SK-N-SH treated with all-trans-retinoic acid at 6 μM for 48 hours (cell line): ENCODE measurements at regions not wholly inside any gene's neighbourhood (a gene's known extent, or its start where the extent isn't known, plus 50 kb on each side); places are given as distances from the start of the nearest gene placed in this dataset.

Experiments used
- ATAC-seq: fragments of 200-7000 bp; cut with Tn5 transposase; 3 replicates; pipeline ENCODE4 v1.9.1; 2020; ENCODE audit warnings: mild to moderate bottlenecking, moderate library complexity
- ARNTL ChIP-seq: fragments of 450-650 bp; formaldehyde crosslinking; IDR thresholded peaks from 2 replicates; pipeline ENCODE4 v1.5.0; 2020; ENCODE audit warnings: low read depth, mild to moderate bottlenecking, moderate library complexity, borderline replicate concordance
- BACH2 ChIP-seq: fragments of 250-450 bp; sonication (Bioruptor Pico); IDR thresholded peaks from 2 replicates; pipeline ENCODE4 v1.9.0; 2021; ENCODE audit warnings: mild to moderate bottlenecking, borderline replicate concordance
- CREB5 ChIP-seq: fragments of 250-450 bp; sonication (Bioruptor Pico); IDR thresholded peaks from 2 replicates; pipeline ENCODE4 v1.5.1; 2020; ENCODE audit warnings: low read depth, mild to moderate bottlenecking, moderate library complexity
- CSDC2 ChIP-seq: fragments of 250-450 bp; sonication (Bioruptor Pico); IDR thresholded peaks from 2 replicates; pipeline ENCODE4 v1.5.0; 2020; ENCODE audit warnings: mild to moderate bottlenecking, moderate library complexity
- CSRNP3 ChIP-seq: fragments of 250-450 bp; sonication (Bioruptor Pico); IDR thresholded peaks from 2 replicates; pipeline ENCODE4 v1.5.1; 2021; ENCODE audit warnings: mild to moderate bottlenecking, moderate library complexity
- ESRRG ChIP-seq: fragments of 250-450 bp; sonication (Bioruptor Pico); IDR thresholded peaks from 2 replicates; pipeline ENCODE4 v1.6.1; 2021; ENCODE audit warnings: mild to moderate bottlenecking
- GLIS3 ChIP-seq: fragments of 250-450 bp; sonication (Bioruptor Pico); IDR thresholded peaks from 2 replicates; pipeline ENCODE4 v1.5.0; 2020; ENCODE audit warnings: mild to moderate bottlenecking, moderate library complexity
- ISL1 ChIP-seq: fragments of 250-450 bp; sonication (Bioruptor Pico); IDR thresholded peaks from 2 replicates; pipeline ENCODE4 v2.1.2; 2022; ENCODE audit warnings: mild to moderate bottlenecking, moderate library complexity
- OSR1 ChIP-seq: fragments of 250-450 bp; sonication (Bioruptor Pico); IDR thresholded peaks from 2 replicates; pipeline ENCODE4 v1.8.0; 2022; ENCODE audit warnings: moderate library complexity, mild to moderate bottlenecking, inconsistent platforms
- PATZ1 ChIP-seq: fragments of 250-450 bp; sonication (Bioruptor Pico); IDR thresholded peaks from 2 replicates; pipeline ENCODE4 v1.8.0; 2020; ENCODE audit warnings: mild to moderate bottlenecking, moderate library complexity, borderline replicate concordance
- POU6F1 ChIP-seq: fragments of 250-450 bp; sonication (Bioruptor Pico); IDR thresholded peaks from 2 replicates; pipeline ENCODE4 v1.8.0; 2021; ENCODE audit warnings: low read depth, mild to moderate bottlenecking, moderate library complexity, borderline replicate concordance
- PPARA ChIP-seq: fragments of 250-450 bp; sonication (Bioruptor Pico); IDR thresholded peaks from 2 replicates; pipeline ENCODE4 v1.5.0; 2020; ENCODE audit warnings: mild to moderate bottlenecking, borderline replicate concordance
- RARB ChIP-seq: fragments of 250-450 bp; sonication (Bioruptor Pico); IDR thresholded peaks from 2 replicates; pipeline ENCODE4 v1.8.0; 2021; ENCODE audit warnings: mild to moderate bottlenecking, moderate library complexity
- TOX ChIP-seq: fragments of 250-450 bp; sonication (Bioruptor Pico); IDR thresholded peaks from 2 replicates; pipeline ENCODE4 v1.8.0; 2021; ENCODE audit warnings: mild to moderate bottlenecking, moderate library complexity, borderline replicate concordance
- ZC3H10 ChIP-seq: fragments of 250-450 bp; sonication (Bioruptor Pico); IDR thresholded peaks from 2 replicates; pipeline ENCODE4 v1.5.1; 2021; ENCODE audit warnings: mild to moderate bottlenecking, moderate library complexity
- ZFP3 ChIP-seq: fragments of 250-450 bp; sonication (Bioruptor Pico); IDR thresholded peaks from 2 replicates; pipeline ENCODE4 v1.5.0; 2020; ENCODE audit warnings: mild to moderate bottlenecking, moderate library complexity
- ZFP30 ChIP-seq: fragments of 450-650 bp; formaldehyde crosslinking; IDR thresholded peaks from 2 replicates; pipeline ENCODE4 v1.5.0; 2022; ENCODE audit warnings: mild to moderate bottlenecking, moderate library complexity
- ZNF70 ChIP-seq: fragments of 450-650 bp; formaldehyde crosslinking; IDR thresholded peaks from 2 replicates; pipeline ENCODE4 v1.5.0; 2020; ENCODE audit warnings: mild to moderate bottlenecking, moderate library complexity
- ZNF8 ChIP-seq: fragments of 450-650 bp; formaldehyde crosslinking; IDR thresholded peaks from 2 replicates; pipeline ENCODE4 v1.5.0; 2020; ENCODE audit warnings: mild to moderate bottlenecking, moderate library complexity

GRCh38 chr2:39608686-39609441, 56.9 kb upstream of the TMEM178A start:
- no peak for ATAC-seq
- TF ChIP-seq ESRRG (CRISPR knock-in tag) (no peak), TOX (no peak), OSR1 (CRISPR knock-in tag) (no peak), ZC3H10 (no peak), CSDC2 (CRISPR knock-in tag) (no peak), ARNTL (CRISPR knock-in tag) (no peak), BACH2 (CRISPR knock-in tag) (no peak), CREB5 (CRISPR knock-in tag) (no peak), GLIS3 (CRISPR knock-in tag) (no peak), POU6F1 (CRISPR knock-in tag) (no peak), ISL1 (CRISPR knock-in tag) (no peak), RARB (CRISPR knock-in tag) (no peak), ZFP30 (CRISPR knock-in tag) (no peak), PATZ1 (CRISPR knock-in tag) (no peak), ZNF8 (CRISPR knock-in tag) (no peak), ZNF70 (no peak), CSRNP3 (CRISPR knock-in tag) (no peak)

- ATAC-seq, result no peak
- no peak for TF ChIP-seq ZC3H10
- no peak for TF ChIP-seq ISL1 (CRISPR knock-in tag)
- no peak for TF ChIP-seq ESRRG (CRISPR knock-in tag)
- no peak for TF ChIP-seq ZFP3 (CRISPR knock-in tag)
- no peak for TF ChIP-seq ZNF8 (CRISPR knock-in tag)
- TF ChIP-seq PPARA (CRISPR knock-in tag), result no peak
- TF ChIP-seq BACH2 (CRISPR knock-in tag), result no peak
- TF ChIP-seq TOX, result no peak
- TF ChIP-seq RARB (CRISPR knock-in tag), result no peak
- no peak for TF ChIP-seq CSRNP3 (CRISPR knock-in tag)
- no peak for TF ChIP-seq ZNF70
- no peak for TF ChIP-seq POU6F1 (CRISPR knock-in tag)
- TF ChIP-seq ARNTL (CRISPR knock-in tag), result no peak
These were observed 55.8 kb upstream of the TMEM178A start for GRCh38 chr2:39609917-39610316.

- TF ChIP-seq ESRRG (CRISPR knock-in tag) (no peak), ARNTL (CRISPR knock-in tag) (no peak), ZC3H10 (no peak), ZFP30 (CRISPR knock-in tag) (no peak), POU6F1 (CRISPR knock-in tag) (no peak), ZNF8 (CRISPR knock-in tag) (no peak), PPARA (CRISPR knock-in tag) (no peak)
- ATAC-seq, result no peak
These were observed 50.0 kb upstream of the TMEM178A start for GRCh38 chr2:39615675-39616074.
